Right lobe of liver (tissue), 4 donors: ENCODE measurements at regions not wholly inside any gene's neighbourhood (a gene's known extent, or its start where the extent isn't known, plus 50 kb on each side); places are given as distances from the start of the nearest gene placed in this dataset.

Experiments
- POLR2A ChIP-seq: fragments of 450-650 bp; IDR thresholded peaks from one replicate; pipeline ENCODE4 v1.6.1; 2017; ENCODE audit warnings: antibody characterized with exemption, mild to moderate bottlenecking
- TF ChIP-seq, protein P1 (sequence below), 4 donors: fragments of 200-600 bp in 3 of 4; fragments of 450-650 bp in 1 of 4; IDR thresholded peaks; one replicate each; pipeline versions ENCODE4 v1.5.1 to v1.8.0; 2016 to 2022; ENCODE audit warnings: antibody characterized with exemption in 4 of 4, mild to moderate bottlenecking in 2 of 4
- donor health status: DM: no; HTN: no; CAD: no.
- donor health status: DM: no; HTN: no; CAD: no.
- donor health status: DM: no; HTN: yes; CAD: no.

DNA sequence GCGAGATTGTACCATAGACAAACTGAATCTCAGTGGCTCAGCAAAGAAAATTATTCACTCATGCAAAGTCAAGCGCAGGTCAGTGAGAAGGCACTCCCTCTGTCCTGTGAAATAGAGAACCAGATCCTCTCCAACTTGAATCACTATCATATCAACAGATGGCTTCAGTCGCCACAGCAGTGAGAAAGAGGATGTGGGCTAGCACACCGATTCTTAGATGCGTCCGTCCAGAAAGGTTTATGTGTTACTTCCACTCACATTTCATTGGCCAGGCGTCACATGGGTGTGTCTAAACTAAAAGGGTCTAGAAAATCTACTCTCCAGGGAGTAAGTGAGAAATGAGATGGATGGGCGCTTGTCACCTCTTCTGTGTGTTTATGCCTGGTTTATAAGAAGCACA lies 141.6 kb upstream of the KBTBD8 start:
- TF ChIP-seq, protein P1, sequence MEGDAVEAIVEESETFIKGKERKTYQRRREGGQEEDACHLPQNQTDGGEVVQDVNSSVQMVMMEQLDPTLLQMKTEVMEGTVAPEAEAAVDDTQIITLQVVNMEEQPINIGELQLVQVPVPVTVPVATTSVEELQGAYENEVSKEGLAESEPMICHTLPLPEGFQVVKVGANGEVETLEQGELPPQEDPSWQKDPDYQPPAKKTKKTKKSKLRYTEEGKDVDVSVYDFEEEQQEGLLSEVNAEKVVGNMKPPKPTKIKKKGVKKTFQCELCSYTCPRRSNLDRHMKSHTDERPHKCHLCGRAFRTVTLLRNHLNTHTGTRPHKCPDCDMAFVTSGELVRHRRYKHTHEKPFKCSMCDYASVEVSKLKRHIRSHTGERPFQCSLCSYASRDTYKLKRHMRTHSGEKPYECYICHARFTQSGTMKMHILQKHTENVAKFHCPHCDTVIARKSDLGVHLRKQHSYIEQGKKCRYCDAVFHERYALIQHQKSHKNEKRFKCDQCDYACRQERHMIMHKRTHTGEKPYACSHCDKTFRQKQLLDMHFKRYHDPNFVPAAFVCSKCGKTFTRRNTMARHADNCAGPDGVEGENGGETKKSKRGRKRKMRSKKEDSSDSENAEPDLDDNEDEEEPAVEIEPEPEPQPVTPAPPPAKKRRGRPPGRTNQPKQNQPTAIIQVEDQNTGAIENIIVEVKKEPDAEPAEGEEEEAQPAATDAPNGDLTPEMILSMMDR (IDR thresholded peaks at IDR 0.05), result no peak
- TF ChIP-seq POLR2A, result no peak
